Hepatocyte (in vitro differentiated cells): ENCODE measurements at regions not wholly inside any gene's neighbourhood (a gene's known extent, or its start where the extent isn't known, plus 50 kb on each side); places are given as distances from the start of the nearest gene placed in this dataset.
"Not testable (repeated sequence)": the region's sequence is repeated elsewhere in the genome, so short reads cannot be mapped to it uniquely, and the experiment has no call there.

Experiments
- DNase-seq: peaks from one replicate; pipeline ENCODE4 v3.0.0-alpha.2; 2016; ENCODE audit warnings: low spot score
- H2AFZ ChIP-seq: fragments of 200-600 bp; sonication (generic); 2 replicates; pipeline ENCODE4 v1.6.0; 2016; ENCODE audit warnings: antibody characterized with exemption, mild to moderate bottlenecking
- H3K27ac ChIP-seq: fragments of 200-600 bp; sonication (generic); 2 replicates; pipeline ENCODE4 v1.5.1; 2016; ENCODE audit warnings: mild to moderate bottlenecking
- H3K27me3 ChIP-seq: fragments of 200-600 bp; sonication (generic); 2 replicates; pipeline ENCODE4 v1.6.1; 2016
- H3K36me3 ChIP-seq: fragments of 200-600 bp; sonication (generic); replicated peaks from 2 replicates; pipeline ENCODE4 v1.5.1; 2016; ENCODE audit warnings: low read depth; ENCODE audit not compliant: insufficient read depth
- H3K4me1 ChIP-seq: fragments of 200-600 bp; sonication (generic); 2 replicates; pipeline ENCODE4 v1.5.1; 2016; ENCODE audit warnings: mild to moderate bottlenecking, moderate library complexity; ENCODE audit not compliant: insufficient read depth
- H3K4me2 ChIP-seq: fragments of 200-600 bp; sonication (generic); 2 replicates; pipeline ENCODE4 v1.6.0; 2016
- H3K4me3 ChIP-seq: fragments of 200-600 bp; sonication (generic); 2 replicates; pipeline ENCODE4 v1.5.1; 2016; ENCODE audit warnings: mild to moderate bottlenecking
- H3K79me2 ChIP-seq: fragments of 200-600 bp; sonication (generic); 2 replicates; pipeline ENCODE4 v1.6.0; 2017; ENCODE audit warnings: mild to moderate bottlenecking
- H3K9me2 ChIP-seq: fragments of 200-600 bp; sonication (generic); replicated peaks from 2 replicates; pipeline ENCODE4 v1.6.0; 2017; ENCODE audit warnings: mild to moderate bottlenecking; ENCODE audit not compliant: insufficient read depth
- H3K9me3 ChIP-seq: fragments of 200-600 bp; sonication (generic); 2 replicates; pipeline ENCODE4 v1.5.1; 2016; ENCODE audit warnings: low read depth, mild to moderate bottlenecking
- H4K20me1 ChIP-seq: fragments of 200-600 bp; sonication (generic); 2 replicates; pipeline ENCODE4 v1.6.0; 2016; ENCODE audit warnings: mild to moderate bottlenecking; ENCODE audit not compliant: insufficient read depth, poor library complexity, severe bottlenecking
- EZH2 ChIP-seq: fragments of 200-600 bp; sonication (generic); IDR thresholded peaks from 2 replicates; pipeline ENCODE4 v1.6.1; 2016; ENCODE audit warnings: antibody characterized with exemption, mild to moderate bottlenecking, borderline replicate concordance
- EZH2phosphoT487 ChIP-seq: fragments of 200-600 bp; sonication (generic); IDR thresholded peaks from one replicate; pipeline ENCODE4 v1.6.1; 2018; ENCODE audit warnings: antibody characterized with exemption, mild to moderate bottlenecking, low read depth, moderate library complexity; ENCODE audit not compliant: unreplicated experiment, severe bottlenecking
- WGBS: methylation state at CpG from one replicate; pipeline ENCODE4 v1.1.6; 2016; ENCODE audit warnings: low lambda C conversion rate; ENCODE audit errors: missing lambda C conversion rate; 5-methylcytosine and 5-hydroxymethylcytosine counted together
- TF ChIP-seq, protein P1 (sequence below): fragments of 200-600 bp; sonication (generic); IDR thresholded peaks from 2 replicates; pipeline ENCODE4 v1.5.1; 2016; ENCODE audit warnings: antibody characterized with exemption, mild to moderate bottlenecking; ENCODE audit not compliant: poor library complexity

DNA sequence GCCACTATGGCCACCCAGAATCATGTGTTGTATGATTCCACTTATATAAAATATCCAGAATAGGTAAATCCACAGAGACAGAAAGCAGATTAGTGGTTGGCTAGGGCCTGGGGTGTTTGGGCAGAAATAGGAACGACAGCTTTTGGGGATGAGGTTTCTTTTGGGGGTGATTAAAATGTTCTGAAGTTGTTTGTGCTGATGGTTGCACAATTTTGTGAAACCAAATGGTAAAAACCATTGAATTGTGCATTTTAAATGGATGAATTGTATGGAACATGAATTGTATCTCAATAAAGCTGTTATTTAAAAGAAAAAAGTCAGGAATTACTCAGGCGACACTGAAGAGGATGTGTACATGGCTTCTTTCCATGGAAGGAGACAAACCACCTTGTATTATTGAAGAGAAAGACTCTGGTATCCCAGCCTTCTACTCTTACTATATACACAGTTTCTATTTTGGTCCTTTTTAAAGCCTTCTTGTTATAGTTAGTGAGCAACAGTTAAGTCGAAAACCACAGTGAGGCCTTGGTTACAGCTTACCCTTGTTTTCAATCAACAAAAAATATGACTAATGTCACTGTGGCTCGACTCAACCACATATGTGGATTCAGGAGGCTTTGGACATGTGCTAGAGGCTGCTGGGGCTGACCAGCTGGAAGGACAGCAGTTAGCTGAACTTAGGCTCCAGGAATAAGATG, 57.1 kb upstream of the KMT2E start:
- H3K9me2 ChIP-seq, result no peaks in the 10 kb centered on the region
- H3K4me2 ChIP-seq, result no peak overlapping the region
- H3K4me1 ChIP-seq, result peaks cover 5% of the 10 kb centered on the region
- peak overlapping the region; percentile 60 for H3K27ac ChIP-seq
- H3K9me3 ChIP-seq, result no peaks in the 10 kb centered on the region
- no peaks in the 10 kb centered on the region for H4K20me1 ChIP-seq
- no peaks in the 10 kb centered on the region for H3K79me2 ChIP-seq
- H3K27me3 ChIP-seq, result no peaks in the 10 kb centered on the region
- H3K36me3 ChIP-seq, result no peaks in the 10 kb centered on the region
- 73% methylated on average over 4 of the region's 4 CpGs for WGBS
- no peak overlapping the region for H3K4me3 ChIP-seq
- H2AFZ ChIP-seq, result no peak overlapping the region
- TF ChIP-seq EZH2, result no peak
- TF ChIP-seq EZH2phosphoT487, result no peak
- no peak for DNase-seq

DNA sequence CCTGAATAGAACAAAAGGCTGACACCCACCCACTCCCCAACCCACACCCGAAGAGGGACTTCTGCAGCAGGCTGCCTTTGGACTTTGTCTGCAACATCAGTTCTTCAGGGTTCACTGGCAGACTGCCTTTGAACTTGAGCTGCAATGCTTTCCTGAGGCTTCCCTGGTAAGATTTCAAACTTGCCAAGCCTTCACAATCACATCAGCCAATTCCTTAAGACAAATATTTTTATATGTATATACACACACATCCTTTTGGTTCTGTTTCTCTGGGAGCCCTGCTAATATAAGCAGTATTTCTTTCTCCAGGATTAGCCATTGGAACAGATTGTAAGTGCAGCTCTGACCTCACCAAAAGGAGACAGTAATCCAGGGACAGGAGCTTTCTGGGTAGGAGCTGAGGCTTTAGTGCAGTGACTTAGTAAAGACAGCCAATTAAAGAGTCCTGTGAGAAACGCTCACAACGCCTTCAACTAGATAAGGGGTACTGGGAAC, 55.6 kb upstream of the KMT2E start:
- no peak for DNase-seq
- no peak overlapping the region for H3K4me3 ChIP-seq
- TF ChIP-seq, protein P1, sequence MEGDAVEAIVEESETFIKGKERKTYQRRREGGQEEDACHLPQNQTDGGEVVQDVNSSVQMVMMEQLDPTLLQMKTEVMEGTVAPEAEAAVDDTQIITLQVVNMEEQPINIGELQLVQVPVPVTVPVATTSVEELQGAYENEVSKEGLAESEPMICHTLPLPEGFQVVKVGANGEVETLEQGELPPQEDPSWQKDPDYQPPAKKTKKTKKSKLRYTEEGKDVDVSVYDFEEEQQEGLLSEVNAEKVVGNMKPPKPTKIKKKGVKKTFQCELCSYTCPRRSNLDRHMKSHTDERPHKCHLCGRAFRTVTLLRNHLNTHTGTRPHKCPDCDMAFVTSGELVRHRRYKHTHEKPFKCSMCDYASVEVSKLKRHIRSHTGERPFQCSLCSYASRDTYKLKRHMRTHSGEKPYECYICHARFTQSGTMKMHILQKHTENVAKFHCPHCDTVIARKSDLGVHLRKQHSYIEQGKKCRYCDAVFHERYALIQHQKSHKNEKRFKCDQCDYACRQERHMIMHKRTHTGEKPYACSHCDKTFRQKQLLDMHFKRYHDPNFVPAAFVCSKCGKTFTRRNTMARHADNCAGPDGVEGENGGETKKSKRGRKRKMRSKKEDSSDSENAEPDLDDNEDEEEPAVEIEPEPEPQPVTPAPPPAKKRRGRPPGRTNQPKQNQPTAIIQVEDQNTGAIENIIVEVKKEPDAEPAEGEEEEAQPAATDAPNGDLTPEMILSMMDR, result no peak
- TF ChIP-seq EZH2phosphoT487 (no peak), EZH2 (no peak)
- peak overlapping the region; percentile 60 for H3K27ac ChIP-seq
- no peaks in the 10 kb centered on the region for H4K20me1 ChIP-seq
- WGBS, result 45% methylated on average over 3 of the region's 3 CpGs
- H3K27me3 ChIP-seq, result no peaks in the 10 kb centered on the region
- H3K79me2 ChIP-seq, result no peaks in the 10 kb centered on the region
- peaks cover 6% of the 10 kb centered on the region for H3K4me1 ChIP-seq
- H3K36me3 ChIP-seq, result no peaks in the 10 kb centered on the region
- H2AFZ ChIP-seq, result no peak overlapping the region
- no peaks in the 10 kb centered on the region for H3K9me2 ChIP-seq
- H3K9me3 ChIP-seq, result no peaks in the 10 kb centered on the region
- no peak overlapping the region for H3K4me2 ChIP-seq

DNA sequence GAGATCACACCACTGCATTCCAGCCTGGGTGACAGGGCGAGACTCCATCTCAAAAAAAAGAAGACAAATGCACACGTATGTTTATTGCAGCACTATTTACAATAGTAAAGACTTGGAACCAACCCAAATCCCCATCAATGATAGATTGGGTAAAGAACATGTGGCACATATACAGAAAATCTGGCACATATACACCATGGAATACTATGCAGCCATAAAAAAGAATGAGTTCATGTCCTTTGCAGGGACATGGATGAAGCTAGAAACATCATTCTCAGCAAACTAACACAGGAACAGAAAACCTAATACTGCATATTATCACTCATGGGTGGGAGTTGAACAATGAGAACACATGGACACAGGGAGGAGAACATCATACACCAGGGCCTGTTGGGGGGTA, 54.5 kb upstream of the KMT2E start:
- H4K20me1 ChIP-seq, H2AFZ ChIP-seq, H3K36me3 ChIP-seq, H3K79me2 ChIP-seq, DNase-seq, H3K27me3 ChIP-seq, H3K9me2 ChIP-seq, H3K27ac ChIP-seq, H3K4me3 ChIP-seq, H3K9me3 ChIP-seq, H3K4me2 ChIP-seq: not testable (repeated sequence)
- WGBS, result 46% methylated on average over 2 of the region's 2 CpGs
- H3K4me1 ChIP-seq, result peaks cover 14% of the 10 kb centered on the region

DNA sequence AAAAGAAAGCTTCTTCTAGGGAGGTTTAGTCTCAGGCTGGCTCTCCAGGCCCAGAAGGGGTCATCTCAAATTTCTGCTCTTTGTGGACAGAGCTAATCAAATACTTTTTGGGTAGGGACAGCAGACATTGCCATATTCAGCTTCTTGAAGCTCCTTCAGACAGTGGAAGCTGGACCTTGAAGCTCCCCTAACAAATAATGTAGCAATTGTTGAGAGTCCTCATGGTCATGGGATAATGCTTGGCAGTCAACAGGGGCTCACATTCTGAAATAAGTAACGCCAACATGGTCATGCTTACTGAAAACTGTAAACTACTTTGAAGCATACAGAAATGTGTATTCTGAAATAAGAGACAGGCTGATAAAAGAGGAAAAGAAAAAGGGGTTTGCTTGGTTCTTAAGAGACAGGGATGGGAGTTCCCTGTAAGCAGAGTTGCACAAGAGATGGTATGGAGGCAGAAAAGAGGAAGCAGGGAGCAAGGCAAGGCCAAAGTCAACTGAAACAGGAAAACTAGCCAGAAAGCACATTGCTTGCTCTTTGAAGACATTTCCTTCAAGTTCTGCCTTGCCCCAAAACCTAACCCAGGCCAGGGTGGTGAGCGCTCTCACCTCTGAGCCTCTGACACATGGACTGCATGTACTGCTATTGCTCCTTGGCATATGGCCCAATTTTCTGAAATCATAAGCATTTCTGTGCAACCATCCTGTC, 53.1 kb upstream of the KMT2E start:
- no peak for DNase-seq
- Histone ChIP-seq H3K9me2 (no peaks in the 10 kb centered on the region), H3K9me3 (no peaks in the 10 kb centered on the region), H3K36me3 (no peaks in the 10 kb centered on the region), H3K27ac (no peak overlapping the region), H3K4me2 (no peak overlapping the region), H3K4me1 (peaks cover 14% of the 10 kb centered on the region), H2AFZ (no peak overlapping the region), H3K4me3 (no peak overlapping the region), H3K27me3 (no peaks in the 10 kb centered on the region), H3K79me2 (no peaks in the 10 kb centered on the region), H4K20me1 (no peaks in the 10 kb centered on the region)
- TF ChIP-seq EZH2phosphoT487, result no peak
- TF ChIP-seq EZH2, result no peak
- TF ChIP-seq, protein P1, result no peak
- WGBS, result 94% methylated on average over 2 of the region's 2 CpGs
